PC-3 (cell line): ENCODE measurements at regions not wholly inside any gene's neighbourhood (a gene's known extent, or its start where the extent isn't known, plus 50 kb on each side); places are given as distances from the start of the nearest gene placed in this dataset.

ENCODE experiments used
- CTCF ChIP-seq: fragments of 300-600 bp; sonication (generic); conservative IDR thresholded peaks from 2 replicates; pipeline ENCODE4 v1.5.1; 2017; ENCODE audit warnings: antibody characterized with exemption, low read depth, mild to moderate bottlenecking, low read length
- EZH2 ChIP-seq: fragments of 300-600 bp; sonication (generic); IDR thresholded peaks from one replicate; pipeline ENCODE4 v1.6.1; 2017; ENCODE audit warnings: antibody characterized with exemption, mild to moderate bottlenecking, low read length; ENCODE audit not compliant: unreplicated experiment

- no peak for TF ChIP-seq EZH2
- no peak for TF ChIP-seq CTCF
Measured at GRCh38 chr3:16053794-16054193, 120.7 kb upstream of the GALNT15 start.
